SK-N-MC (cell line): ENCODE measurements at regions not wholly inside any gene's neighbourhood (a gene's known extent, or its start where the extent isn't known, plus 50 kb on each side); places are given as distances from the start of the nearest gene placed in this dataset.
"Not testable (repeated sequence)": the region's sequence is repeated elsewhere in the genome, so short reads cannot be mapped to it uniquely, and the experiment has no call there.

Source experiments
- EZH2 ChIP-seq: fragments of 200-600 bp; sonication (generic); IDR thresholded peaks from one replicate; pipeline ENCODE4 v1.6.1; 2017; ENCODE audit warnings: antibody characterized with exemption
- FOXP2 ChIP-seq: optimal IDR thresholded peaks from 2 replicates; pipeline ENCODE3; 2011; ENCODE audit warnings: mild to moderate bottlenecking, moderate library complexity; ENCODE audit not compliant: insufficient read depth; ENCODE audit errors: extremely low read length, control extremely low read depth
- POLR2AphosphoS5 ChIP-seq: IDR thresholded peaks from 2 replicates; pipeline ENCODE4 v1.6.1; 2012; ENCODE audit warnings: mild to moderate bottlenecking, low read depth, low read length, borderline replicate concordance

DNA sequence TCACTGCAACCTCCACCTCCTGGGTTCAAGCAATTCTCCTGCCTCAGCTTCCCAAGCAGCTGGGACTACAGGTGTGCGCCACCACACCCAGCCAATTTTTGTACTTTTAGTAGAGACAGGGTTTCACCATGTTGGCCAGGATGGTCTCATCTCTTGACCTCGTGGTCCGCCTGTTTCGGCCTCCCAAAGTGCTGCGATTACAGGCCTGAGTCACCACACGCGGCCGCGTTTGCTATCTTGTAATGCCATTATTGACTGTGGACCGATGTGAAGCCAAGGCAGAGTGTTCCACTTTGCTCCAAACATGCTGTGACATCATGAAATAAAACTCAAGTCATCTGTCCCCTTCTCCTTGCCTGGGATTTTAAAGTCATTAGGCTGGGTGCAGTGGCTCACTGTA is 72.1 kb upstream of the CHD2 start:
- TF ChIP-seq POLR2AphosphoS5, EZH2, FOXP2: not testable (repeated sequence)
